ENCODE measurements at regions not wholly inside any gene's neighbourhood (a gene's known extent, or its start where the extent isn't known, plus 50 kb on each side); places are given as distances from the start of the nearest gene placed in this dataset.

- H3K79me2 ChIP-seq (ENCODE audit: low read length) = no peaks in the 10 kb centered on the region
- H3K36me3 ChIP-seq (replicated peaks; ENCODE audit: insufficient read depth, low read length) = no peaks in the 10 kb centered on the region
- H3K27me3 ChIP-seq (replicated peaks; ENCODE audit: insufficient read depth, low read length) = no peaks in the 10 kb centered on the region
- H3K4me3 ChIP-seq (ENCODE audit: low read length) = no peak overlapping the region
- no peaks in the 10 kb centered on the region for H4K20me1 ChIP-seq (ENCODE audit: insufficient read depth, low read length)
- TF ChIP-seq CTCF (IDR thresholded peaks at IDR 0.05; ENCODE audit: low read length) (no peak), EZH2 (optimal IDR thresholded peaks at IDR 0.05; ENCODE audit: low read depth, low read length) (no peak), EZH2phosphoT487 (IDR thresholded peaks at IDR 0.05; ENCODE audit: low read length) (no peak)
- H3K9me3 ChIP-seq (replicated peaks; ENCODE audit: insufficient read depth, low read length) = no peaks in the 10 kb centered on the region
- DNase-seq = no peak
- H3K9me2 ChIP-seq (replicated peaks; ENCODE audit: insufficient read depth, low read length) = no peaks in the 10 kb centered on the region
- no peaks in the 10 kb centered on the region for H3F3A ChIP-seq (ENCODE audit: insufficient read depth, low read length)
- no peak overlapping the region for H3K4me2 ChIP-seq (ENCODE audit: low read depth, low read length)
- H3K9ac ChIP-seq (ENCODE audit: low read length) = no peak overlapping the region
- no peak overlapping the region for H3K27ac ChIP-seq (ENCODE audit: low read length)
- no peak overlapping the region for H2AFZ ChIP-seq (ENCODE audit: low read length)
- H3K4me1 ChIP-seq (ENCODE audit: low read length) = no peaks in the 10 kb centered on the region
These were observed 101.2 kb upstream of the WDR11 start for GRCh38 chr10:120749856-120750566.

GRCh38 chr10:120755771-120756170, 95.4 kb upstream of the WDR11 start:
- H3K9ac ChIP-seq (ENCODE audit: low read length) = no peak overlapping the region
- H2AFZ ChIP-seq (ENCODE audit: low read length) = no peak overlapping the region
- no peaks in the 10 kb centered on the region for H3K9me2 ChIP-seq (replicated peaks; ENCODE audit: insufficient read depth, low read length)
- no peaks in the 10 kb centered on the region for H3K36me3 ChIP-seq (replicated peaks; ENCODE audit: insufficient read depth, low read length)
- H3K79me2 ChIP-seq (ENCODE audit: low read length) = no peaks in the 10 kb centered on the region
- no peak for DNase-seq
- H3F3A ChIP-seq (ENCODE audit: insufficient read depth, low read length) = no peaks in the 10 kb centered on the region
- H3K4me1 ChIP-seq (ENCODE audit: low read length) = no peaks in the 10 kb centered on the region
- H3K27ac ChIP-seq (ENCODE audit: low read length) = no peak overlapping the region
- no peak for TF ChIP-seq EZH2 (optimal IDR thresholded peaks at IDR 0.05; ENCODE audit: low read depth, low read length)
- no peak for TF ChIP-seq EZH2phosphoT487 (IDR thresholded peaks at IDR 0.05; ENCODE audit: low read length)
- TF ChIP-seq CTCF (IDR thresholded peaks at IDR 0.05; ENCODE audit: low read length) = no peak
- H4K20me1 ChIP-seq (ENCODE audit: insufficient read depth, low read length) = no peaks in the 10 kb centered on the region
- no peak overlapping the region for H3K4me2 ChIP-seq (ENCODE audit: low read depth, low read length)
- no peaks in the 10 kb centered on the region for H3K9me3 ChIP-seq (replicated peaks; ENCODE audit: insufficient read depth, low read length)
- H3K4me3 ChIP-seq (ENCODE audit: low read length) = no peak overlapping the region
- H3K27me3 ChIP-seq (replicated peaks; ENCODE audit: insufficient read depth, low read length) = no peaks in the 10 kb centered on the region

GRCh38 chr10:120760253-120760652, 90.9 kb upstream of the WDR11 start:
- Histone ChIP-seq H4K20me1 (ENCODE audit: insufficient read depth, low read length) (no peaks in the 10 kb centered on the region), H3K9ac (ENCODE audit: low read length) (no peak overlapping the region), H3F3A (ENCODE audit: insufficient read depth, low read length) (no peaks in the 10 kb centered on the region), H2AFZ (ENCODE audit: low read length) (no peak overlapping the region), H3K4me2 (ENCODE audit: low read depth, low read length) (no peak overlapping the region), H3K36me3 (replicated peaks; ENCODE audit: insufficient read depth, low read length) (no peaks in the 10 kb centered on the region), H3K27ac (ENCODE audit: low read length) (no peak overlapping the region), H3K4me1 (ENCODE audit: low read length) (no peaks in the 10 kb centered on the region), H3K4me3 (ENCODE audit: low read length) (no peak overlapping the region), H3K9me2 (replicated peaks; ENCODE audit: insufficient read depth, low read length) (no peaks in the 10 kb centered on the region), H3K27me3 (replicated peaks; ENCODE audit: insufficient read depth, low read length) (no peaks in the 10 kb centered on the region), H3K9me3 (replicated peaks; ENCODE audit: insufficient read depth, low read length) (no peaks in the 10 kb centered on the region), H3K79me2 (ENCODE audit: low read length) (no peaks in the 10 kb centered on the region)
- TF ChIP-seq EZH2phosphoT487 (IDR thresholded peaks at IDR 0.05; ENCODE audit: low read length) (no peak), EZH2 (optimal IDR thresholded peaks at IDR 0.05; ENCODE audit: low read depth, low read length) (no peak), CTCF (IDR thresholded peaks at IDR 0.05; ENCODE audit: low read length) (no peak)
- no peak for DNase-seq
